Vagina (tissue), 2 donors: ENCODE measurements at regions not wholly inside any gene's neighbourhood (a gene's known extent, or its start where the extent isn't known, plus 50 kb on each side); places are given as distances from the start of the nearest gene placed in this dataset.
"Not testable (repeated sequence)": the region's sequence is repeated elsewhere in the genome, so short reads cannot be mapped to it uniquely, and the experiment has no call there.

ENCODE experiments used
- CTCF ChIP-seq, 3 experiments: fragments of 450-650 bp in 2 of 3; fragments of 200-600 bp in 1 of 3; sonication (generic) in 1 of 3; IDR thresholded peaks; one replicate each; pipeline ENCODE4 v1.5.1; 2017 to 2019; ENCODE audit warnings: antibody characterized with exemption in 3 of 3, mild to moderate bottlenecking in 2 of 3, moderate library complexity in 2 of 3
- POLR2A ChIP-seq, 2 donors: fragments of 450-650 bp; IDR thresholded peaks; one replicate each; pipeline ENCODE4 v1.6.1; 2017; ENCODE audit warnings: antibody characterized with exemption in 2 of 2, mild to moderate bottlenecking in 2 of 2, moderate library complexity in 2 of 2

- TF ChIP-seq CTCF, POLR2A (IDR thresholded peaks at IDR 0.05): not testable (repeated sequence)
Measured at GRCh38 chr10:78681141-78681540, 387.6 kb upstream of the ZMIZ1 start.
